C4-2B (cell line): ENCODE measurements at regions not wholly inside any gene's neighbourhood (a gene's known extent, or its start where the extent isn't known, plus 50 kb on each side); places are given as distances from the start of the nearest gene placed in this dataset.

ENCODE experiments used
- ZFX ChIP-seq: fragments of 450-650 bp; IDR thresholded peaks from 2 replicates; pipeline ENCODE4 v1.6.1; 2017
- TF ChIP-seq, protein P1 (sequence below): fragments of 450-650 bp; conservative IDR thresholded peaks from 2 replicates; pipeline ENCODE4 v1.5.1; 2017; ENCODE audit warnings: mild to moderate bottlenecking

DNA sequence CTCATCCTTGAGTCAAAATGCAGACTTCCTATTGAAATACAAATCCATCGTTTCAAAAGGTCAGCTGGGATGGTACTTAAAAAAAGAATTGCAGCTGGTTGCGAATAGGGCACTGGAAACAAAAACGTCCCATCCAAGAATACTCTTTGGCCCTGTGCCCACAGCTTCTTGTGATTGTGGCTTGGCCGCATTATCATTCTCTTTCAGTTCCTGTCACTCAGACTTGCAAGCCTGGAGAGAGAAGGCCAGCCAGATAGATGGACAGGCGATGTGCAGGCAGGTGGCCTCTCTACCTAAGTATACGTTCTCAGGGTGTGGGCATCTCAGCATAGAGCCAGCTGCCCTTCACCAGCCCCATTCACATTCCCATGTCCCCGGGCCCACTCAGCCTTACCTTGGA is 208.5 kb upstream of the ZNF536 start:
- TF ChIP-seq, protein P1, sequence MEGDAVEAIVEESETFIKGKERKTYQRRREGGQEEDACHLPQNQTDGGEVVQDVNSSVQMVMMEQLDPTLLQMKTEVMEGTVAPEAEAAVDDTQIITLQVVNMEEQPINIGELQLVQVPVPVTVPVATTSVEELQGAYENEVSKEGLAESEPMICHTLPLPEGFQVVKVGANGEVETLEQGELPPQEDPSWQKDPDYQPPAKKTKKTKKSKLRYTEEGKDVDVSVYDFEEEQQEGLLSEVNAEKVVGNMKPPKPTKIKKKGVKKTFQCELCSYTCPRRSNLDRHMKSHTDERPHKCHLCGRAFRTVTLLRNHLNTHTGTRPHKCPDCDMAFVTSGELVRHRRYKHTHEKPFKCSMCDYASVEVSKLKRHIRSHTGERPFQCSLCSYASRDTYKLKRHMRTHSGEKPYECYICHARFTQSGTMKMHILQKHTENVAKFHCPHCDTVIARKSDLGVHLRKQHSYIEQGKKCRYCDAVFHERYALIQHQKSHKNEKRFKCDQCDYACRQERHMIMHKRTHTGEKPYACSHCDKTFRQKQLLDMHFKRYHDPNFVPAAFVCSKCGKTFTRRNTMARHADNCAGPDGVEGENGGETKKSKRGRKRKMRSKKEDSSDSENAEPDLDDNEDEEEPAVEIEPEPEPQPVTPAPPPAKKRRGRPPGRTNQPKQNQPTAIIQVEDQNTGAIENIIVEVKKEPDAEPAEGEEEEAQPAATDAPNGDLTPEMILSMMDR, result no peak
- TF ChIP-seq ZFX, result no peak
